Cardiac fibroblast (primary cell): ENCODE measurements at regions not wholly inside any gene's neighbourhood (a gene's known extent, or its start where the extent isn't known, plus 50 kb on each side); places are given as distances from the start of the nearest gene placed in this dataset.

ENCODE experiments used
- DNase-seq, 2 donors: peaks; one replicate each; pipeline versions ENCODE4 v3.0.0 to v3.0.0-alpha.2; 2010; ENCODE audit warnings: low read depth in 2 of 2
- H3K4me3 ChIP-seq, 2 donors: replicated peaks in 1 of 2; 1 replicate in 1 of 2; 2 replicates in 1 of 2; pipeline ENCODE4 v1.5.1; 2011; ENCODE audit warnings: low read depth in 2 of 2, low read length in 2 of 2, mild to moderate bottlenecking in 2 of 2, moderate library complexity in 1 of 2
- CTCF ChIP-seq: IDR thresholded peaks from one replicate; pipeline ENCODE4 v1.5.1; 2011; ENCODE audit warnings: low read depth, mild to moderate bottlenecking, low read length, inconsistent platforms

GRCh38 chr13:74062933-74063332 lies 71.3 kb downstream of the KLF12 start:
- peak; percentile 74 to 77 for DNase-seq
- TF ChIP-seq CTCF, result no peak
- peak overlapping the region in 1 of 2 donors; percentile 32 for H3K4me3 ChIP-seq

GRCh38 chr13:74061926-74062595 lies 72.1 kb downstream of the KLF12 start:
- peak; percentile 71 to 77 for DNase-seq
- no peak overlapping the region for H3K4me3 ChIP-seq
- no peak for TF ChIP-seq CTCF

- H3K4me3 ChIP-seq, result no peak overlapping the region
- no peak for TF ChIP-seq CTCF
- peak in 1 of 2 donors; percentile 20 for DNase-seq
Observed at GRCh38 chr13:74056801-74057542, 77.2 kb downstream of the KLF12 start.

- DNase-seq, result no peak
- no peak for TF ChIP-seq CTCF
- no peak overlapping the region for H3K4me3 ChIP-seq
Observed at GRCh38 chr13:74052402-74052928, 81.7 kb downstream of the KLF12 start.

- no peak overlapping the region for H3K4me3 ChIP-seq
- no peak for DNase-seq
Observed at GRCh38 chr13:74048756-74049155, 85.4 kb downstream of the KLF12 start.

More at GRCh38 chr13:74048756-74049155, 85.4 kb downstream of the KLF12 start:
- no peak for TF ChIP-seq CTCF
